ENCODE measurements at regions not wholly inside any gene's neighbourhood (a gene's known extent, or its start where the extent isn't known, plus 50 kb on each side); places are given as distances from the start of the nearest gene placed in this dataset.

DNA sequence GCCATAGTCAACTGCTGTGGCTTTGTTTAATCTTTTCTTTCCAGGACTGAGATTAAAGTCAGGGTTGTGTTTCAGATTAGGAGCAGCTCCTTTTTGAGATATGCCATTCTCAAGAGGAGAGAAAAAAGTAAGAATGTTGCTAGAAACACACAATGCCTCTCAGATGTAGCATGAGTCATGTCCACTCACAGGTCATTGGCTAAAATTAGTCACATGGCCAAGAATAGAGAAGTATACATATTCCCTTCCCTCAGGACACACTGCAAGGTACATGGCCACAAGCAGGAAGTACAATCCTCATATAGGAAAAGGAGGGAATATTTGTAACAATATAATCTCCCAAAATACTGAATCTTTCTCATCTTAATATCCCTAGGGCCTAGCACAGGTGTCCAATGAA lies 141.9 kb upstream of the PTBP2 start:
- DNase-seq (no peak), ATAC-seq (ENCODE audit: poor library complexity) (no peak)
- TF ChIP-seq CTCF (IDR thresholded peaks at IDR 0.05): no peak
- POLR2A ChIA-PET: no interaction called here
- Mint-ChIP-seq H3K27me3 (peaks cover 9% of the 10 kb centered on the region), H3K27ac (no peak overlapping the region), H3K36me3 (ENCODE audit: low read depth) (no peaks in the 10 kb centered on the region), H3K4me1 (ENCODE audit: low read depth) (no peaks in the 10 kb centered on the region), H3K9me3 (no peaks in the 10 kb centered on the region), H3K4me3 (no peak overlapping the region)
- Histone ChIP-seq H3K4me3 (ENCODE audit: low read length) (no peak overlapping the region), H3K4me1 (ENCODE audit: insufficient read depth, low read length) (no peaks in the 10 kb centered on the region), H3K27ac (ENCODE audit: low read depth in 1 of 2, low read length in 2 of 2) (no peak overlapping the region), H3K36me3 (ENCODE audit: insufficient read depth, low read length) (no peaks in the 10 kb centered on the region), H3K27me3 (ENCODE audit: control insufficient read depth in 1 of 2, insufficient read depth in 2 of 2, low read length in 2 of 2) (peaks cover 0 to 3% of the 10 kb centered on the region in 2 experiments), H3K9me3 (ENCODE audit: control insufficient read depth in 1 of 2, insufficient read depth in 1 of 2, low read length in 2 of 2) (no peaks in the 10 kb centered on the region)
- CTCF ChIA-PET: no interaction called here
- intact Hi-C loops (cut with DNase I, micrococcal nuclease): no loop called here

GRCh38 chr1:96580920-96581319 lies 140.7 kb upstream of the PTBP2 start:
- Mint-ChIP-seq H3K4me1 (ENCODE audit: low read depth) (no peaks in the 10 kb centered on the region), H3K27me3 (no peaks in the 10 kb centered on the region), H3K4me3 (no peak overlapping the region), H3K9me3 (no peaks in the 10 kb centered on the region), H3K36me3 (ENCODE audit: low read depth) (no peaks in the 10 kb centered on the region), H3K27ac (no peak overlapping the region)
- no peak overlapping the region for H3K27ac ChIP-seq (ENCODE audit: low read depth in 1 of 2, low read length in 2 of 2)
- POLR2A ChIA-PET: no interaction called here
- DNase-seq (no peak), ATAC-seq (ENCODE audit: poor library complexity) (no peak)
- no peaks in the 10 kb centered on the region for H3K36me3 ChIP-seq (ENCODE audit: insufficient read depth, low read length)
- H3K4me3 ChIP-seq (ENCODE audit: low read length): no peak overlapping the region
- no peak for TF ChIP-seq CTCF (IDR thresholded peaks at IDR 0.05)
- H3K27me3 ChIP-seq (ENCODE audit: control insufficient read depth in 1 of 2, insufficient read depth in 2 of 2, low read length in 2 of 2): peaks cover 0 to 3% of the 10 kb centered on the region in 2 experiments
- no peaks in the 10 kb centered on the region for H3K9me3 ChIP-seq (ENCODE audit: control insufficient read depth in 1 of 2, insufficient read depth in 1 of 2, low read length in 2 of 2)
- intact Hi-C loops (cut with DNase I, micrococcal nuclease): no loop called here
- H3K4me1 ChIP-seq (ENCODE audit: insufficient read depth, low read length): no peaks in the 10 kb centered on the region
- CTCF ChIA-PET: no interaction called here

- Histone ChIP-seq H3K4me3 (ENCODE audit: low read length) (no peak overlapping the region), H3K4me1 (ENCODE audit: insufficient read depth, low read length) (no peaks in the 10 kb centered on the region), H3K27ac (ENCODE audit: low read depth in 1 of 2, low read length in 2 of 2) (no peak overlapping the region), H3K9me3 (ENCODE audit: control insufficient read depth in 1 of 2, insufficient read depth in 1 of 2, low read length in 2 of 2) (no peaks in the 10 kb centered on the region), H3K36me3 (ENCODE audit: insufficient read depth, low read length) (no peaks in the 10 kb centered on the region), H3K27me3 (ENCODE audit: control insufficient read depth in 1 of 2, insufficient read depth in 2 of 2, low read length in 2 of 2) (peaks cover 0 to 3% of the 10 kb centered on the region in 2 experiments)
- ATAC-seq (ENCODE audit: poor library complexity) (no peak), DNase-seq (no peak)
- intact Hi-C loops (cut with DNase I, micrococcal nuclease): no loop called here
- no peak for TF ChIP-seq CTCF (IDR thresholded peaks at IDR 0.05)
- H3K4me1 Mint-ChIP-seq (ENCODE audit: low read depth): no peaks in the 10 kb centered on the region
- CTCF ChIA-PET: no interaction called here
- H3K4me3 Mint-ChIP-seq: no peak overlapping the region
- no peak overlapping the region for H3K27ac Mint-ChIP-seq
- H3K9me3 Mint-ChIP-seq: no peaks in the 10 kb centered on the region
- H3K36me3 Mint-ChIP-seq (ENCODE audit: low read depth): no peaks in the 10 kb centered on the region
- POLR2A ChIA-PET: no interaction called here
- H3K27me3 Mint-ChIP-seq: no peaks in the 10 kb centered on the region
Measured at GRCh38 chr1:96581772-96582171, 139.8 kb upstream of the PTBP2 start.
